Caki2 (cell line): ENCODE measurements at regions not wholly inside any gene's neighbourhood (a gene's known extent, or its start where the extent isn't known, plus 50 kb on each side); places are given as distances from the start of the nearest gene placed in this dataset.
"Not testable (repeated sequence)": the region's sequence is repeated elsewhere in the genome, so short reads cannot be mapped to it uniquely, and the experiment has no call there.

Experiments used
- DNase-seq: peaks from one replicate; pipeline ENCODE4 v3.0.0-alpha.2; 2015; ENCODE audit warnings: low read depth
- in situ Hi-C: cut with HindIII; loops from 2 replicates; pipeline ENCODE4 v1.10.0; 2016; ENCODE audit warnings: low sequenced_read_pairs, low pct_unique_long_range_greater_than_20kb, mixed read lengths

- in situ Hi-C loops, result no loop called here
- no peak for DNase-seq
Observed at GRCh38 chr13:61095885-61096284, 319.8 kb downstream of the PCDH20 start.

DNA sequence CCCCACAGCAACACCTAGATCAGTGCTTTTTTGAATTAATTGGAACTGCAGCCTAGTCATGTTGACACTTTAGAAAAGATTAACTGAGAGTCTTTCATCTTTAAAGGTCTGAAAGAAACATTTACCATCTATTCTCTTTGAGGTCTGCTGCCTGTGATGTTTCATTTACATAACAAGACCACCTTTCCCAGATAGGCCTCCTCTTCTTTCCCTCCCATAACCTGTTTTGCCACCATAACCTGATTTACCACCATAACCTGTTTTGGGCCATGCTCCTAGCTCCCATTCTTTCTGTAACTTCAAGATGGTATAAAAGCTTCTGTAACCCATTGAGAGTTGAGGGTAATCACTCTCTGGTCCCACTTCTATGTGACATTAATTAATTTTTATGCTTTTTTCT, 320.8 kb downstream of the PCDH20 start:
- no peak for DNase-seq
- in situ Hi-C loops, result no loop called here

DNA sequence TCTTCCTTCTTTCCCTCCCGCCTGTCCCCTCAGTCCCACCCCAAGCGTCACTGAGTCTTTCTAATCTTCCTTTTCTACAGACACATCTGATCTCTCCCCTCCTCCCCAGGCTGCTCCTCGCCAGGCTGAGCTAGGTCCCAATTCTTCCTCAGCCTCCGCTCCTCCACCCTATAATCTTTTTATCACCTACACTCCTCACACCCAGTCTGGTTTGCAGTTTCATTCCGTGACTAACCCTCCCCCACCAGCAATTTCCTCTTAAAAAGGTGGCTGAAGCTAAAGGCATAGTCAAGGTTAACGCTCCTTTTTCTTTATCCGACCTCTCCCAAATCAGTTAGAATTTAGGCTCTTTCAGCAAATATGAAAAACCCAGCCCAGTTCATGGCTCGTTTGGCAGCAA, 325.8 kb downstream of the PCDH20 start:
- DNase-seq, in situ Hi-C loops: not testable (repeated sequence)

DNA sequence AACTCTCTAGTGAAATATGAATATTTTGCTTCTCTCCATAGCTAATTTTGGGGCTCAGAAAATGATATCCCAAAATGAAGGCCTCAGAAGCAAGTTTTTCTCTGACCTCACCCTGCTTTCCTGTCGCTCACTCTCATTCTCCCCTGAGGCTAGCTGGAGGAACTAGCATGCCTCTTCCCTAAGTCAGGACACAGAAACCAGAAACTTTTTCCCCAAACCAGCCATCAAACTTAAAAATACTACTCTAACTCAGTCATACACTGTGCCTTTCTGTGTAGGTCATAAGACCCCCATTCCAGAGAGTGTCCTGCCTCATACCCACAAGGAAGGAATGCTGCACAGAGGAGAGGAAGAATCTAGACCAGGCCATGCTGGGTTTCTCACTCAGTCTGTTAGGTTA, 329.6 kb downstream of the PCDH20 start:
- in situ Hi-C loops, result no loop called here
- DNase-seq, result no peak

- in situ Hi-C loops, result no loop called here
- no peak for DNase-seq
Observed at GRCh38 chr13:61084988-61085387, 330.7 kb downstream of the PCDH20 start.

DNA sequence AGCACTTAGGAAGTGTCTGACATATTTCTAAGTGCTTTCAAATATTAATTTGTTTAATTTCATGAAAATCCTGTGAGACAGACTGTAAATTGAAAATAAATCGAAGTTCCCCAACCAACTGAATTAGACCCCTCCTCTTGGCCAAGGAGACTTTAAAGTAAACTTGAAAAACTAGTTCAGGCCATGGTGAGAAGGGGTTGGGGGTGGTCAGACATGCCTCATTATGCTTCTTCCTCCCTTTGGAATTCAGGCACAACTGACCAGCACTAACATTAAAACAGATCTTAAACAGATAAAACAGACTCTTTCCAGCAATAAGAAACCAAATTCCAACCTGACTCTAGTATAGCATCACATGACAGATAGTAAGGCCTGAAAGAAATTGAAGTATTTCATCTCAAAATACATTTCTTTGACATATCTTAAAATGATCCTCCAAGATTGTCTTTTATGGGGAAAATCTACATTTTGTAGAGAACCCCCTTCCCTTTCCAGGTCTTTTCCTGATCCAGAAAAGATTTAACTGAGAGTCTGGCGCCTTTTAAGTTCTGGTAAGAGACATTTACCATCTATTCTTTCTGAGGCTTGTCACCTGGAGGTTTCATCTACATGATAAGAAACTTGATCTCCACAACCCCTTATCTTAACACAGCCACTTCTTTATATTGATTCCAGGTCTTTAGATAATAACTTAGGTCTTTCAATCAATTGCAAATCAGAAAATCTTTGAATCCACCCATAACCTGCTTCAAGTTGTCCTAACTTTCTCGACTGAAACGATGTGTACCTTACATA, 336.5 kb downstream of the PCDH20 start:
- in situ Hi-C loops, result no loop called here
- no peak for DNase-seq

DNA sequence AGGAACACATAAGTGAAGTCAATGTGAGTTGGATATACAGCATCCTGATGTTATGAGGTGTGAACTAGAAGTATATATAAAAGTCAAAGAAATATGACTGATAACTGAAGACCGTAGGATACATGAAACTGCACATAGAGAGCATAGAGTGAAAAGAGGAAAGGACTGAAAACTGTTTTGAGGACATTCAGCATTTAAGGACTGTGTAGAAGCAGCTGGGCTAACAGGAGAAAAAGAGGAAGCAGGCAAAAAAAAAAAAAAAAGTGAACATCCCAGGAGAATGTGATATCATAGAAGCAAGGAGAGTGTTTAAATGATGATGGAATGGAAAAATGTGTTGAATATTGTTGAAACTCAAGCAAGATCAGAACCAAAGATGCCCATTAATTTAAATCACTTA, 363.5 kb downstream of the PCDH20 start:
- in situ Hi-C loops, result no loop called here
- DNase-seq, result no peak

DNA sequence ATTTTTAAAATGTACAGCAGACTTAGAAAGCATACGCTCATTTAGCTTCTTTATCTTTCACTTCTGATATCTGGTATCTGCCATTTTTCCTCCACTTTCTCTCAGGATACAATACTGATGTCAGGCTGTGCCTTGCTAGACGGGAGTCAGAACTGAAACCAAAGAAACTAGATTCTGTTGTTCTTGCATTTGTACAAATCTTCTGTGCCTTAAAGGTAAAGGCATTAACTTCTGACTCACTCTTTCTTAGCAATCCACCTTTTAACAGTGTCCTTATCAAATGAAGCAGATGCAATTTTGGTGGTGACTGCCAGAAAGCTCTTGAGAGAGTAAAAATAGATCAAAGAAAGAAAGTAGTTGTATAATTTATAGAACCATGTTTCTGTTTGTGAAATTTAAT, 370.4 kb downstream of the PCDH20 start:
- DNase-seq, result no peak
- in situ Hi-C loops, result no loop called here

- in situ Hi-C loops, result no loop called here
- DNase-seq, result no peak
Observed at GRCh38 chr13:61040181-61040580, 375.5 kb downstream of the PCDH20 start.

- in situ Hi-C loops, result no loop called here
- DNase-seq, result no peak
Observed at GRCh38 chr13:61039302-61039701, 376.3 kb downstream of the PCDH20 start.

- in situ Hi-C loops, result no loop called here
- no peak for DNase-seq
Observed at GRCh38 chr13:61036715-61037114, 378.9 kb downstream of the PCDH20 start.

DNA sequence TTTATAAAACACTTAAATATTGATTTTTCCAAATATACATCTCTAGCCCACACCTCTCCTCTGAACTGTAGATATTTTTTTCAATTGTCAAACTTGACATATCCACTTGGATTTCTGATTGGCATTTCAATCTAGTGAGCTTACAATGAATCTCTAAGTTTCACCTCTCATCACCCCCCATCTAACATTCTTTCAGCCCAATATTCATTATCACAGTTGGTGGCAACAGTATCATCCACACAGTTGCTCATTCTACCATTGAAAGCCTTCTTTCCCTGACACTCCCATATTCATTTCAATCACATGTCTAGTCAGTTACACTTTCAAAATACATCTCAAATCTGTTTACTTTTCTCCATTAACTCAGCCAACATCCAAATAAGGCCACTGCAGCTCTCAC, 385.2 kb downstream of the PCDH20 start:
- in situ Hi-C loops, result no loop called here
- no peak for DNase-seq

GRCh38 chr13:61029064-61029463, 386.6 kb downstream of the PCDH20 start:
- DNase-seq, result no peak
- in situ Hi-C loops, result no loop called here

DNA sequence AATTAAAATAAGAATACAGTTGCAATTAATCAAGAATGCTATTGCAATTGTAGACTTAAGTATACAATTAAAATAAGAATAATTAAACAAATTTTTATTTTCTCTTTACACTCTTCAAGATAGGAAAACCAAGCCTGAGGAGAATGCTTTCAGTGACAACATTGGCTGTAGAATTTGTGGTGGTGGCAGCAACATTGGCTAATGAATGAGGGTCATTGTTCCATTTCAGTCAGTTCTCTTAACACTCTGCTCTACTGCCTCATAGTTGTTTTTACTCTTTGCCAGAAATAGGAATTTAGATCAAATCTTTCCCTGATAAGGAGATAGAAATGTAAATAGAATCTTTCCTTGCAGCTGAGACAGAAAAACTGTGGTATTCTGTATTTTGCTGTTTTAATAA, 391.6 kb downstream of the PCDH20 start:
- in situ Hi-C loops, result no loop called here
- no peak for DNase-seq

GRCh38 chr13:61021838-61022237, 393.8 kb downstream of the PCDH20 start:
- no peak for DNase-seq
- in situ Hi-C loops, result no loop called here

- in situ Hi-C loops, result no loop called here
- DNase-seq, result no peak
Observed at GRCh38 chr13:61013796-61014195, 401.9 kb downstream of the PCDH20 start.

DNA sequence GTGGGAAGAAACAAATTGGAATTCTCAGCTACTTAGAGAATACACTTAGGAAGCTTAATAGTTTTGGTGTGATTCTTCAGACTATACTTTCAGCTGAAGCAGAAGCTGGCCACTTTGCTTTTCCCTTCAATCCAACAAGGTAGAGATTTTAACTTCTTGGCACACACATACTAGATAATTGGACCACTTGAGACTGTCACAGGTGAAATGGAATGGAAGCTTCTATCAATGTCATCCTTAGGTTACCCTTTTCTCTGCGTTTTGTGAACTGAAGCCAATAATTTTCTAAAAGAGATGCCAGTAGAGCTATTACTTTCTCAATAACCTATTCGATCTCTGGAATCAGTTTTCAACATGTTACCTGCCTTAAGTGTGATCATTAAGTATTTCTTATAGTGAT, 405.3 kb downstream of the PCDH20 start:
- no peak for DNase-seq
- in situ Hi-C loops, result no loop called here

DNA sequence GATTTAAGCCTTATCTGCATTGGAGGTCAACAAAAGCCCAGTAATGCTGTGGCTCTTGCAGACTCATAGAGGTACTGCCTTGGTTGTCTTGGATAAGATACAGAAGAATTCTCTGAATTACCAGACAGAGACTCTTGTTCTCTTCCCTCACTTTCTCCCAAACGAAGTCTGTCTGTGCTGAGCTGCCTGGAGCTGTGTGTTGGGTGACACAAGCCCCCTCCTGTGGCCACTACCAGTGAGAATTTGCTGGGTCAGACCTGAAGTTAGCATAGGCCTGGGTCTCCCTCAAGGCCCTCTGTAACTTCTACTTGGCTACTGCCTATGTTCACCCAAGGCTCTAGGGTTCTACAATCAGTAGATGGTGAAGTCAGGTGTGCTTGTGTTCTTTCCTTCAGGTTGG, 413.0 kb downstream of the PCDH20 start:
- in situ Hi-C loops, result no loop called here
- no peak for DNase-seq

GRCh38 chr13:60990032-60990733, 425.5 kb downstream of the PCDH20 start:
- DNase-seq, result no peak

DNA sequence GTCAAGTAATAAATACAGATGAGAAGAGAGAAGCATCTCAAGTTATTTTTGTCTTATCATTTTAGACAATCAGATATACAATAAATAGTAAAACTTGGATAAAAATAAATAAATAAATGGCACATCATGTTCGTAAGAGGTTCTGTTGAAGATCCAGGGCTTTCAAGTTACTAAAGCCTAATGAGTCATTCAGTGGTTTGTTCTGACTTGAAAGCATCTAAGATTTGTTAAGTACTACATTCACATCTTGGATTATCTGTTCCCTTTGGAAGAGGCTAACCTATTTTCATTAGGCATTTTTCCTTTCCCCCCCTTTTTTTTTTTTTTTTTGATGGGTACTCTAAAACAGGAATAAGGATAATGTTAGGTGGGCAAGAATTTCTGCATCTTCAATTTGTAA, 429.3 kb downstream of the PCDH20 start:
- DNase-seq, result no peak
- in situ Hi-C loops, result no loop called here

More at GRCh38 chr13:60990032-60990733, 425.5 kb downstream of the PCDH20 start:
- in situ Hi-C loops, result no loop called here
